ENCODE measurements at regions not wholly inside any gene's neighbourhood (a gene's known extent, or its start where the extent isn't known, plus 50 kb on each side); places are given as distances from the start of the nearest gene placed in this dataset.

- TF ChIP-seq YY1 (IDR thresholded peaks at IDR 0.05; ENCODE audit: insufficient read depth, insufficient read length) (no peak), SUZ12 (IDR thresholded peaks at IDR 0.05; ENCODE audit: extremely low read depth, insufficient read depth, insufficient read length) (no peak)
These were observed 198.4 kb downstream of the MATN1 start for GRCh38 chr1:30524840-30525617.

All from NT2/D1 (cell line).